ENCODE measurements at regions not wholly inside any gene's neighbourhood (a gene's known extent, or its start where the extent isn't known, plus 50 kb on each side); places are given as distances from the start of the nearest gene placed in this dataset.

- TF ChIP-seq GABPA (IDR thresholded peaks at IDR 0.05; ENCODE audit: borderline replicate concordance, insufficient read depth, low read length) (no peak), POLR2A (IDR thresholded peaks at IDR 0.05; ENCODE audit: control extremely low read depth in 1 of 2, low read depth in 2 of 2, low read length in 2 of 2) (no peak), TAF1 (IDR thresholded peaks at IDR 0.05; ENCODE audit: low read depth, low read length) (no peak), SIX5 (IDR thresholded peaks at IDR 0.05; ENCODE audit: low read depth, low read length) (no peak), NANOG (IDR thresholded peaks at IDR 0.05; ENCODE audit: insufficient read depth, low read depth, low read length, poor library complexity, severe bottlenecking) (no peak), SP1 (IDR thresholded peaks at IDR 0.05; ENCODE audit: low read depth, low read length) (no peak), EZH2 (IDR thresholded peaks at IDR 0.05; ENCODE audit: low read depth, low read length, severe bottlenecking) (no peak), POLR2AphosphoS5 (IDR thresholded peaks at IDR 0.05; ENCODE audit: low read depth, low read length) (no peak), CTCF (IDR thresholded peaks at IDR 0.05; ENCODE audit: control extremely low read depth in 1 of 3, insufficient read depth in 1 of 3, low read depth in 1 of 3, low read length in 3 of 3) (no peak), TAF7 (optimal IDR thresholded peaks at IDR 0.05; ENCODE audit: borderline replicate concordance, low read depth, low read length) (no peak), CBX5 (IDR thresholded peaks at IDR 0.05; ENCODE audit: low read depth, low read length) (no peak), RAD21 (IDR thresholded peaks at IDR 0.05 in 1 of 2, conservative IDR thresholded peaks at IDR 0.05 in 1 of 2; ENCODE audit: low read depth in 2 of 2, low read length in 2 of 2) (no peak), CBX8 (IDR thresholded peaks at IDR 0.05; ENCODE audit: borderline replicate concordance, low read depth, low read length) (no peak)
Measured at GRCh38 chr10:43873717-43874116, 225.0 kb upstream of the ZNF32 start.

Measured in H1 (cell line).